ENCODE measurements at regions not wholly inside any gene's neighbourhood (a gene's known extent, or its start where the extent isn't known, plus 50 kb on each side); places are given as distances from the start of the nearest gene placed in this dataset.

DNA sequence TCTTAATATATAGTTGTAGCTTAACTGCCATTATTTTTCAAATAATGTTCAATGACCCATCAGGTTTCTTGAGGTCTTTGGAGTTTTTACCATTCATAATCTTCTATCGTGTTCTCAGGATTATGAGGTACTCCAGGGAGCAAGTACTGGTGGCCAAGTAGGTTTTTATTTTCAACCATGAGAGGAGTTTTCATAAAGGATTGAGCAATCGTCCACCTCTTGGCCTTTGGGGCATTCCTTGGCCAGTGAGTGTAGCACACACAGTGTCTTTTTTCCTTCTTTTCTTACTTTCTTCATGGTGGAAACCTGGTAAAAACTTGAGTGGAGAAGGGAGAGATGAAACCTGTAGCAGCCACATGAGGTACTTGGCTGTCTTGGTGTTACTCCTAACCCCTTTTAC is 567.0 kb upstream of the NR3C2 start:
- no peak for TF ChIP-seq CTCF (conservative IDR thresholded peaks at IDR 0.05; ENCODE audit: low read depth, low read length)
- TF ChIP-seq EZH2 (IDR thresholded peaks at IDR 0.05; ENCODE audit: low read length, unreplicated experiment), result no peak
- TF ChIP-seq EZH2phosphoT487 (IDR thresholded peaks at IDR 0.05; ENCODE audit: borderline replicate concordance, low read length), result no peak

All from PC-3 (cell line).